Left lung (tissue), 4 donors: ENCODE measurements at regions not wholly inside any gene's neighbourhood (a gene's known extent, or its start where the extent isn't known, plus 50 kb on each side); places are given as distances from the start of the nearest gene placed in this dataset.
"Not testable (repeated sequence)": the region's sequence is repeated elsewhere in the genome, so short reads cannot be mapped to it uniquely, and the experiment has no call there.

ENCODE experiments used
- ATAC-seq: fragments of 200-7000 bp; cut with Tn5 transposase; one replicate; pipeline ENCODE4 v1.9.1; 2020; ENCODE audit warnings: moderate library complexity
- DNase-seq, 4 donors: peaks; one replicate each; pipeline ENCODE4 v3.0.0-alpha.2; 2013 to 2020
- H3K27ac ChIP-seq, 2 donors: fragments of 200-600 bp; sonication (generic) in 1 of 2; one replicate each; pipeline versions ENCODE4 v1.5.0 to v1.8.0; 2020 to 2021
- H3K27me3 ChIP-seq, 2 donors: fragments of 200-600 bp; sonication (generic) in 1 of 2; one replicate each; pipeline versions ENCODE4 v1.5.0 to v1.8.0; 2020 to 2021
- H3K36me3 ChIP-seq, 2 donors: fragments of 200-600 bp; sonication (generic) in 1 of 2; one replicate each; pipeline versions ENCODE4 v1.5.0 to v1.8.0; 2020 to 2021
- H3K4me1 ChIP-seq, 2 donors: fragments of 200-600 bp; one replicate each; pipeline ENCODE4 v1.8.0; 2021
- H3K4me3 ChIP-seq, 2 donors: fragments of 200-600 bp; sonication (generic) in 1 of 2; one replicate each; pipeline versions ENCODE4 v1.5.0 to v1.8.0; 2020 to 2021; ENCODE audit warnings: mild to moderate bottlenecking in 1 of 2
- H3K9me3 ChIP-seq, 2 donors: fragments of 200-600 bp; sonication (generic) in 1 of 2; one replicate each; pipeline versions ENCODE4 v1.5.0 to v1.8.0; 2020 to 2021
- intact Hi-C, 2 donors: fragments of 100-400 bp; cut with DNase I; formaldehyde crosslinking; loops; one replicate each; pipeline versions ENCODE4 v1.11.2 to v1.14.2; 2022
- TF ChIP-seq, protein P1 (sequence below), 2 donors: fragments of 200-600 bp; sonication (generic) in 1 of 2; IDR thresholded peaks; one replicate each; pipeline versions ENCODE4 v1.5.0 to v1.8.0; 2021; ENCODE audit warnings: antibody characterized with exemption in 2 of 2
- donor health status: DM: no; HTN: yes; CAD: no.
- donor health status: DM: no; HTN: no; CAD: no.

DNA sequence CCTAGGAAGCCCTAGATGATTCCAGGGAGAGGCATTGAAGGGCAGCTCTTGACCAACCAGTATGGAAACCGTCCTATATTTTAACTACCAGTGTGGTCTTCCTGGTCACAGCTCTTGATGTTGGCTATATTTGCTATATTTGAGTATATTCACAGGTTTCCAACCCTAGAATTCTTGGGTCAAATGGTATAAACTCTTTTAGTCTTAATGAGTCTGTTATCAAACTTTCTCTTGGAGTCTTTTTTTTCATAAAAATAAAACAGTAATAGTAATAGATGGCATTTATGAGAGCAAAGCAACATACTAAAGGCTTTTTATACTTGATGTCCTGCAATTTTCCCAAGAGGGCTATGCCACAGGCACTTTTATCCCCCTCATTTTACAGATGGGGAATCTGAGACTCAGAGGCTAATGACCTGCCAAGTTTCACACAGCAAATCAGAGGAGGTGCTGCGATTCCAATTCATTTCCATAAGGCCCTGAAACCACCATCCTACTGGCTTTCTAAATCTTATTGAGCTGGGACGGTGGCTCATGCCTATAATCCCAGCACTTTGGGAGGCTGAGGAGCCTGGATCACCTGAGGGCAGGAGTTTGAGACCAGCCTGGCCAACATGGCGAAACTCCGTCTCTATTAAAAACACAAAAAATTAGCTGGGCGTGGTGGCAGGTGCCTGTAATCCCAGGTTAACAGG is 217.2 kb upstream of the ZNF217 start:
- Histone ChIP-seq H3K27ac (no peak overlapping the region), H3K4me1 (no peaks in the 10 kb centered on the region), H3K4me3 (no peak overlapping the region), H3K36me3 (no peaks in the 10 kb centered on the region), H3K9me3 (no peaks in the 10 kb centered on the region), H3K27me3 (no peaks in the 10 kb centered on the region)
- intact Hi-C loops, result no loop called here
- DNase-seq, result no peak
- ATAC-seq, result no peak
- TF ChIP-seq, protein P1, sequence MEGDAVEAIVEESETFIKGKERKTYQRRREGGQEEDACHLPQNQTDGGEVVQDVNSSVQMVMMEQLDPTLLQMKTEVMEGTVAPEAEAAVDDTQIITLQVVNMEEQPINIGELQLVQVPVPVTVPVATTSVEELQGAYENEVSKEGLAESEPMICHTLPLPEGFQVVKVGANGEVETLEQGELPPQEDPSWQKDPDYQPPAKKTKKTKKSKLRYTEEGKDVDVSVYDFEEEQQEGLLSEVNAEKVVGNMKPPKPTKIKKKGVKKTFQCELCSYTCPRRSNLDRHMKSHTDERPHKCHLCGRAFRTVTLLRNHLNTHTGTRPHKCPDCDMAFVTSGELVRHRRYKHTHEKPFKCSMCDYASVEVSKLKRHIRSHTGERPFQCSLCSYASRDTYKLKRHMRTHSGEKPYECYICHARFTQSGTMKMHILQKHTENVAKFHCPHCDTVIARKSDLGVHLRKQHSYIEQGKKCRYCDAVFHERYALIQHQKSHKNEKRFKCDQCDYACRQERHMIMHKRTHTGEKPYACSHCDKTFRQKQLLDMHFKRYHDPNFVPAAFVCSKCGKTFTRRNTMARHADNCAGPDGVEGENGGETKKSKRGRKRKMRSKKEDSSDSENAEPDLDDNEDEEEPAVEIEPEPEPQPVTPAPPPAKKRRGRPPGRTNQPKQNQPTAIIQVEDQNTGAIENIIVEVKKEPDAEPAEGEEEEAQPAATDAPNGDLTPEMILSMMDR (IDR thresholded peaks at IDR 0.05), result no peak

DNA sequence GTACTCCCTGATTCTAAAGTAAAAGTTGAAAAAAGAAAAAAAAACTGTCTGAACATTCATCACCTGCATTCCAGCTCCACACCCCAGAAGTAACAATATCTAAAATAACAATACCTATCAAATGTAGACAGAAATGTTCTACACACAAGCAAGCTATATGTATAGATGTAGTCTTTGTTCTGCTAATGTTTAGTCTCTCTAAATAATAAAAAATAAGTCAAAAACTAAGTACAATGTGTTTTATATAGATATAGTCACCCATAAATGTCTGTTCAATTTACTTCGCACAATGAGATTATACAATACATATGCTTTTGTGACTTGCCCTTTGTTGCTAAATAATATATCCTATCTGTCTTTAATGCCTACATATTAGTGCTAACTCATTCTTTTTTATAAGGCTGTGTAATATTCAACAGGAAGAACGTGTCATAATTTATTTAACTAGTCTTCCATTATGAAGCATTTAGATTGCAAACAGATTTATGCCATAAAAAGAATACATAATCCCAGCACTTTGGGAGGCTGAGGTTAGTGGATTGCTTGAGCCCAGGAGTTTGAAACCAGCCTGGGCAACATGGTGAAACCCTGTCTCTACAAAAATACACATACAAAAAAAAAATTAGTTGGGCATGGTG is 216.2 kb upstream of the ZNF217 start:
- Histone ChIP-seq H3K4me1 (no peaks in the 10 kb centered on the region), H3K4me3 (no peak overlapping the region), H3K36me3 (no peaks in the 10 kb centered on the region), H3K27ac (no peak overlapping the region), H3K9me3 (no peaks in the 10 kb centered on the region), H3K27me3 (no peaks in the 10 kb centered on the region)
- no peak for ATAC-seq
- TF ChIP-seq, protein P1 (IDR thresholded peaks at IDR 0.05), result no peak
- intact Hi-C loops, result no loop called here
- no peak for DNase-seq

DNA sequence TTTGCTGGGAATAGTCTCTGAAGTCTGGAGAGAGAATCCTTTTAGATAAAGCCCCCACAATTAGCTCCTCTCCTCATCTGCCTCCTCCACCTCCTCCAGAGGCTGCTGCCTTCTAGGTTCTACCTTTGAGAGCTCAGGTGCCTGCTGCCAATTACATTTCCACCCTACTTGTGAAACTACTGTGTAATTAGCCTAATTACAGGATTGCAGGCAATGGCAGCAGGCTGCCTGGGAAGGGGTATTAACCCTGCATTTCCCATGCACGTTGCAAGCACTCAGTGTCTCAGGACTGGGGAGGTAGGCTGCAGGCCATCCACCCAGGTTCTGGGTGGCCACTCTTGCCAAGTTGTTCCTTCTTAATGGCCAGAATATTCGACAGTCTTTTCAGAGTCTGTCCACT is 215.6 kb upstream of the ZNF217 start:
- Histone ChIP-seq H3K9me3 (no peaks in the 10 kb centered on the region), H3K27me3 (no peaks in the 10 kb centered on the region), H3K27ac (no peak overlapping the region), H3K36me3 (no peaks in the 10 kb centered on the region), H3K4me3 (no peak overlapping the region), H3K4me1 (no peaks in the 10 kb centered on the region)
- no peak for DNase-seq
- TF ChIP-seq, protein P1 (IDR thresholded peaks at IDR 0.05), result no peak
- ATAC-seq, result no peak
- intact Hi-C loops, result no loop called here

DNA sequence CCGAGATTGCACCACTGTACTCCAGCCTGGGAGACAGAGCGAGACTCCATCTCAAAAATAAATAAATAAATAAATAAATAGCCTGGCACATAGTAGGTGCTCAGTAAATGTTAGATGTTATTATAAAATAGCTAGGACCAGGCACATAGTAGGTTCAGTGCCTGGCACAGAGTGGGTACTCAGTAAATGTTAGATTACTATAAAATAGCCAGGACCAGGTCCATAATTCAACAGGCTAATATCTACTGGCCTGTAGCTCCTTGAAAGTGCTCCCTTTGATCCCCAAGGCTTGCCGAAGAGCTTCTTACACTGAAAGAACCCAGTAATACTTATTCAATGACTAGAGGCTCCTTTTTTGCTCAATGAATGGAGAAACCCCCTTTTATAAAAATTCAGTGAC is 215.1 kb upstream of the ZNF217 start:
- H3K4me3 ChIP-seq, result no peak overlapping the region
- H3K4me1 ChIP-seq, result no peaks in the 10 kb centered on the region
- intact Hi-C loops, result no loop called here
- DNase-seq (no peak), ATAC-seq (no peak)
- H3K27me3 ChIP-seq, result no peaks in the 10 kb centered on the region
- H3K27ac ChIP-seq, result no peak overlapping the region
- no peaks in the 10 kb centered on the region for H3K36me3 ChIP-seq
- TF ChIP-seq, protein P1 (IDR thresholded peaks at IDR 0.05), result no peak
- H3K9me3 ChIP-seq, result no peaks in the 10 kb centered on the region

DNA sequence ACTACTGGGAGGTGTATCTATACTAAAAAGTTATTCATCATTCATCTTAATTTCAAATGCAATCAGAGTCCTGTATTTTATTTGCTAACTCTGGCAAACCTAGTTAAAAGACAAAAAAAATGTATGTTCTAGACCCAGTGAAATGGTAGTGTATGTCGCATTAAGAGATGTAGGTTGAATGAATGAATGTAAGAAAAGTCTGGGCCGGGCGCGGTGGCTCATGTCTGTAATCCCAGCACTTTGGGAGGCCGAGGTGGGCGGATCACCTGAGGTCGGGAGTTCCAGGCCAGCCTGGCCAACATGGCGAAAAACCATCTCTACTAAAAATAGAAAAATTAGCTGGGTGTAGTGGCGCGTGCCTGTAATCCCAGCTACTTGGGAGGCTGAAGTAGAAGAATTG is 214.7 kb upstream of the ZNF217 start:
- H3K4me3 ChIP-seq, H3K27ac ChIP-seq, ATAC-seq, intact Hi-C loops, DNase-seq, H3K27me3 ChIP-seq, H3K9me3 ChIP-seq, H3K36me3 ChIP-seq, H3K4me1 ChIP-seq: not testable (repeated sequence)
